GM12878 (cell line): ENCODE measurements at regions not wholly inside any gene's neighbourhood (a gene's known extent, or its start where the extent isn't known, plus 50 kb on each side); places are given as distances from the start of the nearest gene placed in this dataset.

Experiments used
- CHD1 ChIP-seq: IDR thresholded peaks from 2 replicates; pipeline ENCODE4 v1.6.1; 2012; ENCODE audit warnings: low read depth, low read length, improper control_type of control experiment
- CTCF ChIP-seq, 3 experiments: IDR thresholded peaks in 2 of 3; conservative IDR thresholded peaks in 1 of 3; 2 replicates each; pipeline ENCODE4 v1.5.1; 2011; ENCODE audit warnings: low read depth in 3 of 3, low read length in 3 of 3, mild to moderate bottlenecking in 3 of 3, control low read depth in 2 of 3, moderate library complexity in 2 of 3, inconsistent platforms in 1 of 3, mixed read lengths in 1 of 3; ENCODE audit not compliant: control insufficient read depth in 2 of 3, insufficient read depth in 1 of 3; ENCODE audit errors: extremely low read depth in 1 of 3
- EZH2 ChIP-seq: IDR thresholded peaks from 2 replicates; pipeline ENCODE4 v1.6.1; 2012; ENCODE audit warnings: low read depth, mild to moderate bottlenecking, control low read depth, inconsistent platforms, low read length, borderline replicate concordance; ENCODE audit not compliant: control insufficient read depth
- IKZF1 ChIP-seq: fragments of 450-650 bp; conservative IDR thresholded peaks from 2 replicates; pipeline ENCODE4 v1.6.1; 2017; ENCODE audit warnings: antibody characterized with exemption, mild to moderate bottlenecking
- MYC ChIP-seq: IDR thresholded peaks from 2 replicates; pipeline ENCODE4 v1.6.1; 2011; ENCODE audit warnings: mild to moderate bottlenecking, low read length, moderate library complexity, inconsistent platforms; ENCODE audit not compliant: insufficient read depth, insufficient replicate concordance, insufficient read length, severe bottlenecking
- POLR2A ChIP-seq: IDR thresholded peaks from 2 replicates; pipeline ENCODE4 v1.6.1; 2011; ENCODE audit warnings: low read depth, mild to moderate bottlenecking, low read length
- REST ChIP-seq: IDR thresholded peaks from 2 replicates; pipeline ENCODE4 v1.6.1; 2012; ENCODE audit warnings: mild to moderate bottlenecking, low read depth, low read length

- TF ChIP-seq CHD1 (no peak), EZH2 (no peak), MYC (no peak), POLR2A (no peak), IKZF1 (no peak), CTCF (IDR thresholded peaks at IDR 0.05 in 2 of 3, conservative IDR thresholded peaks at IDR 0.05 in 1 of 3; ENCODE audit: control insufficient read depth in 2 of 3, extremely low read depth in 1 of 3, insufficient read depth in 1 of 3, low read depth in 3 of 3, low read length in 3 of 3) (no peak), REST (no peak)
Observed at GRCh38 chr5:68647743-68648142, 432.2 kb downstream of the PIK3R1 start.
